Vagina (tissue), 2 donors: ENCODE measurements at regions not wholly inside any gene's neighbourhood (a gene's known extent, or its start where the extent isn't known, plus 50 kb on each side); places are given as distances from the start of the nearest gene placed in this dataset.

Source experiments
- DNase-seq, 2 donors: peaks; one replicate each; pipeline ENCODE4 v3.0.0-alpha.2; 2017; ENCODE audit errors: extremely low spot score in 2 of 2
- H3K27ac ChIP-seq: fragments of 200-600 bp; sonication (generic); one replicate; pipeline ENCODE4 v1.5.1; 2019
- H3K27me3 ChIP-seq: fragments of 200-600 bp; sonication (generic); one replicate; pipeline ENCODE4 v1.5.1; 2019
- H3K36me3 ChIP-seq, 2 donors: fragments of 200-600 bp; sonication (generic); one replicate each; pipeline ENCODE4 v1.5.1; 2017 to 2019
- H3K4me1 ChIP-seq: fragments of 200-600 bp; sonication (generic); one replicate; pipeline ENCODE4 v1.5.1; 2019
- H3K4me3 ChIP-seq, 2 donors: fragments of 200-600 bp; sonication (generic); 1 replicate in 1 of 2; 2 replicates in 1 of 2; pipeline ENCODE4 v1.5.1; 2016 to 2019
- H3K9me3 ChIP-seq: fragments of 200-600 bp; sonication (generic); one replicate; pipeline ENCODE4 v1.5.1; 2019
- POLR2A ChIP-seq, 2 donors: fragments of 450-650 bp; IDR thresholded peaks; one replicate each; pipeline ENCODE4 v1.6.1; 2017; ENCODE audit warnings: antibody characterized with exemption in 2 of 2, mild to moderate bottlenecking in 2 of 2, moderate library complexity in 2 of 2
- POLR2AphosphoS5 ChIP-seq, 2 donors: sonication (generic); formaldehyde crosslinking; IDR thresholded peaks; one replicate each; pipeline ENCODE4 v1.9.0; 2017; ENCODE audit warnings: antibody characterized with exemption in 2 of 2, mild to moderate bottlenecking in 2 of 2, low read depth in 1 of 2; ENCODE audit not compliant: insufficient read depth in 1 of 2
- intact Hi-C: fragments of 100-400 bp; cut with DNase I; formaldehyde crosslinking; loops from one replicate; pipeline ENCODE4 v1.15.1; 2023
- TF ChIP-seq, protein P1 (sequence below), 3 experiments: fragments of 450-650 bp in 2 of 3; fragments of 200-600 bp in 1 of 3; sonication (generic) in 1 of 3; IDR thresholded peaks; one replicate each; pipeline ENCODE4 v1.5.1; 2017 to 2019; ENCODE audit warnings: antibody characterized with exemption in 3 of 3, mild to moderate bottlenecking in 2 of 3, moderate library complexity in 2 of 3

GRCh38 chr10:111357859-111358258 is 281.0 kb downstream of the ADRA2A start:
- no peaks in the 10 kb centered on the region for H3K27me3 ChIP-seq
- intact Hi-C loops: no loop called here
- no peaks in the 10 kb centered on the region for H3K36me3 ChIP-seq
- H3K4me1 ChIP-seq: no peaks in the 10 kb centered on the region
- H3K9me3 ChIP-seq: no peaks in the 10 kb centered on the region
- no peak for DNase-seq
- no peak overlapping the region for H3K27ac ChIP-seq
- TF ChIP-seq, protein P1, sequence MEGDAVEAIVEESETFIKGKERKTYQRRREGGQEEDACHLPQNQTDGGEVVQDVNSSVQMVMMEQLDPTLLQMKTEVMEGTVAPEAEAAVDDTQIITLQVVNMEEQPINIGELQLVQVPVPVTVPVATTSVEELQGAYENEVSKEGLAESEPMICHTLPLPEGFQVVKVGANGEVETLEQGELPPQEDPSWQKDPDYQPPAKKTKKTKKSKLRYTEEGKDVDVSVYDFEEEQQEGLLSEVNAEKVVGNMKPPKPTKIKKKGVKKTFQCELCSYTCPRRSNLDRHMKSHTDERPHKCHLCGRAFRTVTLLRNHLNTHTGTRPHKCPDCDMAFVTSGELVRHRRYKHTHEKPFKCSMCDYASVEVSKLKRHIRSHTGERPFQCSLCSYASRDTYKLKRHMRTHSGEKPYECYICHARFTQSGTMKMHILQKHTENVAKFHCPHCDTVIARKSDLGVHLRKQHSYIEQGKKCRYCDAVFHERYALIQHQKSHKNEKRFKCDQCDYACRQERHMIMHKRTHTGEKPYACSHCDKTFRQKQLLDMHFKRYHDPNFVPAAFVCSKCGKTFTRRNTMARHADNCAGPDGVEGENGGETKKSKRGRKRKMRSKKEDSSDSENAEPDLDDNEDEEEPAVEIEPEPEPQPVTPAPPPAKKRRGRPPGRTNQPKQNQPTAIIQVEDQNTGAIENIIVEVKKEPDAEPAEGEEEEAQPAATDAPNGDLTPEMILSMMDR (IDR thresholded peaks at IDR 0.05): no peak
- TF ChIP-seq POLR2AphosphoS5 (IDR thresholded peaks at IDR 0.05; ENCODE audit: insufficient read depth in 1 of 2, low read depth in 1 of 2) (no peak), POLR2A (IDR thresholded peaks at IDR 0.05) (no peak)
- H3K4me3 ChIP-seq: no peak overlapping the region

DNA sequence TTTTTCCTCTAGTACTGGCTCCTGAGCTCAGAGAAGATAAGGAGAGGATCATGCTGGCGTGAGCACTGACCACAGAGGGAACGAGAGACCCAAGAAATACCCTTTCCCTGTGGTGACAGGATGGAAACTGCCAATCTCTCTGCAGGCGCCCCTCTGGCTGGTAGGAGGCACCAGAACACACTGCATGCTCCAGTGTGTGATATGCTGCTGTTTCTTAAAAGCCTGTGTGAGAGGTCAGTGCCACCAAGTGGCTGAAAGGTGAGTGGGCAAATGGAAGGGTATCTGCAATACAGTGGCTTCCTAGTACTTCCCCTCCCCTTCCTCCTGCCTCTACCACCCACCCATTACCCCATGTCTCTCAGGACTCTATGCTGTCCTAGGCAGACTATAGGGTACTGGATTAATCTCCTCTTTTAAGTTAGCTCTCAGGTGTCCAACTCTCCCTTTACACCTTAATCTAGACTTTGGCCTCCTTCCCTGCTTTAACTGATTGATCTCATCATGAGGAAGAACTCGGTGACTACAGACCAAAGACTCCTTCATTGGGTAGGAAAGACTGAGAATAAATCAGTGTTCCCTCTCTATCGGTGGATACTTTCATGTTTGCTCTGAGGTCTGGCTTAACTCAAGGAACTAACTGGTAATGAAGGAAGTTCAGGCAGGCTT is 283.6 kb downstream of the ADRA2A start:
- H3K9me3 ChIP-seq: no peaks in the 10 kb centered on the region
- TF ChIP-seq POLR2A (IDR thresholded peaks at IDR 0.05) (no peak), POLR2AphosphoS5 (IDR thresholded peaks at IDR 0.05; ENCODE audit: insufficient read depth in 1 of 2, low read depth in 1 of 2) (no peak)
- TF ChIP-seq, protein P1 (IDR thresholded peaks at IDR 0.05): peak in 1 of 3 experiments; percentile 21
- no peak overlapping the region for H3K4me3 ChIP-seq
- no peaks in the 10 kb centered on the region for H3K27me3 ChIP-seq
- H3K27ac ChIP-seq: no peak overlapping the region
- intact Hi-C loops: no loop called here
- no peaks in the 10 kb centered on the region for H3K4me1 ChIP-seq
- no peaks in the 10 kb centered on the region for H3K36me3 ChIP-seq
- DNase-seq: no peak

GRCh38 chr10:111367531-111367930 is 290.7 kb downstream of the ADRA2A start:
- Histone ChIP-seq H3K27ac (no peak overlapping the region), H3K4me3 (no peak overlapping the region), H3K36me3 (no peaks in the 10 kb centered on the region), H3K4me1 (no peaks in the 10 kb centered on the region), H3K27me3 (no peaks in the 10 kb centered on the region), H3K9me3 (no peaks in the 10 kb centered on the region)
- intact Hi-C loops: no loop called here
- TF ChIP-seq POLR2A (IDR thresholded peaks at IDR 0.05): no peak
- no peak for TF ChIP-seq POLR2AphosphoS5 (IDR thresholded peaks at IDR 0.05; ENCODE audit: insufficient read depth in 1 of 2, low read depth in 1 of 2)
- TF ChIP-seq, protein P1 (IDR thresholded peaks at IDR 0.05): no peak
- DNase-seq: no peak

DNA sequence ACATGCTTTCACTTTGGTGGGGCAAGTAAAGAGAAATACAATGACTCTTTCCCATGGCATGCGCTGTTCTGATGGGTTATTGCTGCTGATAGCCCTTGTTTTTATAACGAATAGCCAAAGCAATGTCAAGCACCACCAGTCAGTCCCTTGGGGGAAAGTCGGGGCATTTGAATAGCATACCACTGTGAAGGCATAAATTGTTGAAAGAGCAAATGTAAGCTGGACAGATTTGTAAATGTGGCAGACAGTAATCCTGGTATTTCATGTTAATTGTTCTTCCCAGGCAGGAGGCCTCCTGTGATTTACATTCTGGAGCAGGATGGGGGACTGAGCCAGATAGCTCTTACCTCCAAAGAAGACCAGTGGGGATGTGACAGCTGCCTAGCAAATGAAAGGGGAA is 293.3 kb downstream of the ADRA2A start:
- TF ChIP-seq, protein P1 (IDR thresholded peaks at IDR 0.05): no peak
- TF ChIP-seq POLR2A (IDR thresholded peaks at IDR 0.05): no peak

GRCh38 chr10:111373696-111374095 is 296.9 kb downstream of the ADRA2A start:
- intact Hi-C loops: no loop called here

More for the DNA sequence above, 293.3 kb downstream of the ADRA2A start:
- H3K4me1 ChIP-seq: no peaks in the 10 kb centered on the region
- intact Hi-C loops: no loop called here
- no peaks in the 10 kb centered on the region for H3K27me3 ChIP-seq
- no peaks in the 10 kb centered on the region for H3K9me3 ChIP-seq
- H3K4me3 ChIP-seq: no peak overlapping the region
- DNase-seq: no peak
- H3K27ac ChIP-seq: no peak overlapping the region
- no peaks in the 10 kb centered on the region for H3K36me3 ChIP-seq

More at GRCh38 chr10:111373696-111374095, 296.9 kb downstream of the ADRA2A start:
- TF ChIP-seq POLR2A (IDR thresholded peaks at IDR 0.05): no peak
- TF ChIP-seq POLR2AphosphoS5 (IDR thresholded peaks at IDR 0.05; ENCODE audit: insufficient read depth in 1 of 2, low read depth in 1 of 2): no peak
- TF ChIP-seq, protein P1 (IDR thresholded peaks at IDR 0.05): no peak
- Histone ChIP-seq H3K27me3 (no peaks in the 10 kb centered on the region), H3K27ac (no peak overlapping the region), H3K36me3 (no peaks in the 10 kb centered on the region), H3K4me3 (no peak overlapping the region), H3K9me3 (no peaks in the 10 kb centered on the region), H3K4me1 (no peaks in the 10 kb centered on the region)
- DNase-seq: no peak
